ENCODE measurements at regions not wholly inside any gene's neighbourhood (a gene's known extent, or its start where the extent isn't known, plus 50 kb on each side); places are given as distances from the start of the nearest gene placed in this dataset.
"Not testable (repeated sequence)": the region's sequence is repeated elsewhere in the genome, so short reads cannot be mapped to it uniquely, and the experiment has no call there.

DNA sequence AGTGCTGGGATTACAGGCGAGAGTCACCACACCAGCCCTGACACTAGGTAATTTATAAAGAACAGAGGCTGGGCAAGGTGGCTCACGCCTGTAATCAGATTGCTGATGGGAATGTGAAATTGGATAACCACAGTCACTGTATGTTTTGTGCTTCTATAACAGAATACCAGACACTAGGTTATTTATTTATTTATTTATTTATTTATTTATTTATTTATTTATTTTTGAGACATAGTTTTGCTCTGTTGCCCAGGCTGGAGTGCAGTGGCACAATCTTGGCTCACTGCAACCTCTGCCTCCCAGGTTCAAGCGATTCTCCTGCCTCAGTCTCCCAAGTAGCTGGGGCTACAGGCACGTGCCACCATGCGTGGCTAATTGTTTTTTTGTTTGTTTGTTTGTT, 130.0 kb upstream of the FOXN3 start:
- H3K27ac Mint-ChIP-seq; DNase-seq; H3K27me3 Mint-ChIP-seq (ENCODE audit: low read depth in 3 of 3); H3K36me3 Mint-ChIP-seq; H3K9me3 Mint-ChIP-seq; H3K4me3 Mint-ChIP-seq: not testable (repeated sequence)
- H3K4me1 Mint-ChIP-seq, result peaks cover 57 to 62% of the 10 kb centered on the region in 2 donors

DNA sequence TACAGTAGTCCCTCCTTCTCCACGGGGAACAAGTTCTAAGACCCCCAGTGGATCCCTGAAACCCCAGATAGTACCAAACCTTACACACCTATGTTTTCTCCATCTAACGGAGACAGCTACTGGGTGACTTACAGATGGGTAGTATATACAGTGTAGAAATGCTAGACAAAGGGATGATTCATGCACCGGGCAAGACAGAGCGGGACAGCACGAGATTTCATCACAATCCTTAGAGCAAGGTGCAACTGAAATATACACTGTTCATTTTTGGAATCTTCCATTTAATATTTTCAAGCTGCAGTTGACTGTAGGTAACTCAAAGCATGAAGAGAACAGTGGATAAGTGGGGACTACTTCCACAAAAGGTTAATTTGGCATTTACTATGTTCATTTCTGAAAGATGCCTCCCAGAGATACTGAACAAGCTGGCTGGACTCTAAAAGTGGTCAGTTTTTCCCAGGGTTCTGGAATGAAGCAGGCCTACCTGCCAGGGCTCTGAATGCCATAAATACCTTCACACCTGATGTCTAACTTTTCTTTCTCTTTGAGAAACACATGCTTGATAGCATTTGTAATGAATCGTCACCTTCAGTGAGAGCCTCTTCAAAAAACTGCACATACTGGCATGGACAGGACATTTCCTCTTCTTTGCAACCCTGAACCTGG, 127.7 kb upstream of the FOXN3 start:
- peaks cover 0 to 4% (median 0%) of the 10 kb centered on the region in 3 donors for H3K36me3 Mint-ChIP-seq

DNA sequence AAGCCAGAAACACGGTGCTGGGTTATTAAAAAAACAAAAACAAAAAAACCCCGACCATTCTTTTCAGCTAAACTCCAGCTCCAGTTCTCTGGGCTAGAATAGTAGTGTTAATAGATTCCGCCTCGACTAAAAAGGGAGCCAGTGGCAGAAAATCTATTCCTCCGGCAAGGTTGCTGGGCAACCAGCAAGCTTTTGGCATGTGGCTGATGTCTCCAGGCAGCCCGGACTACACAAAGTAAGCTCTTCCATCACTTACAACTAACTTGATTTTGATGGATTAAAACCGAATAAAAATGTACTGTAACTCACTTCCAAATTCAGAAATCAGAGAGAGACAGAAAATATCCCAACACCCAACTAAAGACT, 126.4 kb upstream of the FOXN3 start:
- H3K27me3 Mint-ChIP-seq (ENCODE audit: low read depth in 3 of 3), result peaks cover 2% of the 10 kb centered on the region in 3 donors
- peaks cover 0 to 9% (median 0%) of the 10 kb centered on the region in 3 donors for H3K36me3 Mint-ChIP-seq
- H3K4me3 Mint-ChIP-seq, result no peak overlapping the region
- no peak for DNase-seq
- H3K27ac Mint-ChIP-seq, result peak overlapping the region; percentile 26 to 81 (median 60)
- no peaks in the 10 kb centered on the region for H3K9me3 Mint-ChIP-seq
- peaks cover 52 to 64% of the 10 kb centered on the region in 2 donors for H3K4me1 Mint-ChIP-seq

More for the DNA sequence above, 127.7 kb upstream of the FOXN3 start:
- Mint-ChIP-seq H3K27me3 (ENCODE audit: low read depth in 3 of 3) (peaks cover 2 to 3% (median 2%) of the 10 kb centered on the region in 3 donors), H3K4me1 (peaks cover 53 to 62% of the 10 kb centered on the region in 2 donors), H3K9me3 (no peaks in the 10 kb centered on the region), H3K4me3 (no peak overlapping the region), H3K27ac (peak overlapping the region in 4 of 6 donors; percentile 43 to 71 (median 52))
- no peak for DNase-seq

- no peaks in the 10 kb centered on the region for H3K9me3 Mint-ChIP-seq
- DNase-seq, result no peak
- peak overlapping the region in 1 of 5 donors; percentile 11 for H3K4me3 Mint-ChIP-seq
- peaks cover 55 to 67% of the 10 kb centered on the region in 2 donors for H3K4me1 Mint-ChIP-seq
- peaks cover 0 to 9% (median 0%) of the 10 kb centered on the region in 3 donors for H3K36me3 Mint-ChIP-seq
- peak overlapping the region; percentile 2 to 83 (median 66) for H3K27ac Mint-ChIP-seq
- H3K27me3 Mint-ChIP-seq (ENCODE audit: low read depth in 3 of 3), result peaks cover 0 to 2% (median 2%) of the 10 kb centered on the region in 3 donors
These were observed 125.9 kb upstream of the FOXN3 start for GRCh38 chr14:89542786-89543424.

DNA sequence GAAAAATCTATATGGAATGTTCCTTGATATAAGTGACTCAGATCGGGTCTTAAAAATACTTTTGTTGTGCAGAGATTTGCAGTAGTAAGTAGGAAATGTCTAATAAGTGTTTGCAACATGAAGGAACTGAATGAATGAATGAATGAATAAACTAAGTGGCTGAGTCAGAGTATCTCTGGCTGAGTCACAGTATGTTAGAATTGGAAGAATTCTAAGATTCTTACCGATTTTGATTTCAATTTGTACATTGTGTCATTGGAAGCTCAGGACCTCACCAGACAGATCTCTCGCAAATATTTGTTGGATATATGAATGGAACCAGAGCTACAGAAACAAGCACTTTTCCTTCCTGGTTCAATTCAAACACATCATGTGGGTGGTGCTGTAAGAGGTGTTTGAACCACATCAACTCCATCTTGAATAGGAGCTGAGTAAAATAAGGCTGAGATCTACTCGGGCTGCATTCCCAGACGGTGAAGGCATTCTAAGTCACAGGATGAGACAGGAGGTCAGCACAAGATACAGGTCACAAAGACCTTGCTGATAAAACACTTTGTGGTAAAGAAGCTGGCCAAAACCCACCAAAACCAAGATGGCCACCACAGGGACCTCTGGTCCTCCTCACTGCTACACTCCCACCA, 123.9 kb upstream of the FOXN3 start:
- Mint-ChIP-seq H3K36me3 (peaks cover 0 to 13% (median 10%) of the 10 kb centered on the region in 3 donors), H3K4me3 (peak overlapping the region in 1 of 5 donors; percentile 15), H3K4me1 (peaks cover 66 to 80% of the 10 kb centered on the region in 2 donors), H3K27ac (peak overlapping the region in 4 of 6 donors; percentile 20 to 59 (median 42)), H3K27me3 (ENCODE audit: low read depth in 3 of 3) (peaks cover 0 to 2% (median 2%) of the 10 kb centered on the region in 3 donors), H3K9me3 (no peaks in the 10 kb centered on the region)
- no peak for DNase-seq

DNA sequence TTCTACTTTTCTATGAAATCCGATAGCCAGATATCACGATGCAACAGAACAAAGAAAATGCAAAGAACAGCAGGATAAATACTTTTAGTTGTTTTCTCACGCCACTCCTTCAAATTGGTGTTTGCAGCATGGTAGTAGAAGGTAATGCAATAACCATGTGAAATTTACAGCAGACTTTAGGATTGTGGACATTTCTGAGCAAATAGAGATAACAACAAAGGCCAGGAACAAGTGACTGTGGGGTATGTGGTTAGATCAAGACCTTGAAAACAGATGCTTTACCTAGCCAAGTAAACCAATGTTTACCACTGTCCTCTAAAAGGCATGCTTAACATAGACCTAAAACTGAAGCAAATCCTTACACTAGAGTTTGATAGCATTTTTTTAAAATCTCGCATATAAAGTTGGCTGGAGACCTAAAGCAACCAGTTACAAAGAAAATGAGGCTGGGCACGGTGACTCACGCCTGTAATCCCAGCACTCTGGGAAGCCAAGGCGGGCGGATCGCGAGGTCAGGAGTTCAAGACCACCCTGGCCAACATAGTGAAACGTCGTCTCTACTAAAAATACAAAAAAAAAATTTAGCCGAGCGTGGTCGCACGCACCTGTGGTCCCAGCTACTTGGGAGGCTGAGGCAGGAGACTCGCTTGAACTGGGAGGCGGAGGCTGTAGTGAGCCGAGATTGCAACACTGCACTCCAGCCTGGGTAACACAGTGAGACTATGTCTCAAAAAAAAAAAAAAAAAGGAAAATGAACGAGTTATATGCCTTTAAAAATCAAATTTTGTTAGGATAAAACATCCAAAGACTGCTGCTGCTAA, 123.2 kb upstream of the FOXN3 start:
- DNase-seq, result no peak
- peaks cover 0 to 2% (median 1%) of the 10 kb centered on the region in 3 donors for H3K27me3 Mint-ChIP-seq (ENCODE audit: low read depth in 3 of 3)
- H3K9me3 Mint-ChIP-seq, result no peaks in the 10 kb centered on the region
- peak overlapping the region in 5 of 6 donors; percentile 17 to 67 (median 46) for H3K27ac Mint-ChIP-seq
- H3K4me1 Mint-ChIP-seq, result peaks cover 65 to 82% of the 10 kb centered on the region in 2 donors
- peaks cover 0 to 13% (median 10%) of the 10 kb centered on the region in 3 donors for H3K36me3 Mint-ChIP-seq
- H3K4me3 Mint-ChIP-seq, result peak overlapping the region in 1 of 5 donors; percentile 9

GRCh38 chr14:89537911-89538310, 120.9 kb upstream of the FOXN3 start:
- no peak for DNase-seq
- Mint-ChIP-seq H3K27me3 (ENCODE audit: low read depth in 3 of 3) (peaks cover 0 to 2% (median 0%) of the 10 kb centered on the region in 3 donors), H3K4me1 (peaks cover 55 to 84% of the 10 kb centered on the region in 2 donors), H3K36me3 (peaks cover 6 to 16% (median 13%) of the 10 kb centered on the region in 3 donors), H3K9me3 (no peaks in the 10 kb centered on the region), H3K27ac (no peak overlapping the region), H3K4me3 (no peak overlapping the region)

- no peak overlapping the region for H3K27ac Mint-ChIP-seq
- DNase-seq, result no peak
- peaks cover 46 to 74% of the 10 kb centered on the region in 2 donors for H3K4me1 Mint-ChIP-seq
- peaks cover 6 to 16% (median 13%) of the 10 kb centered on the region in 3 donors for H3K36me3 Mint-ChIP-seq
- H3K27me3 Mint-ChIP-seq (ENCODE audit: low read depth in 3 of 3), result no peaks in the 10 kb centered on the region
- H3K9me3 Mint-ChIP-seq, result no peaks in the 10 kb centered on the region
- no peak overlapping the region for H3K4me3 Mint-ChIP-seq
These were observed 118.1 kb upstream of the FOXN3 start for GRCh38 chr14:89534902-89535685.

DNA sequence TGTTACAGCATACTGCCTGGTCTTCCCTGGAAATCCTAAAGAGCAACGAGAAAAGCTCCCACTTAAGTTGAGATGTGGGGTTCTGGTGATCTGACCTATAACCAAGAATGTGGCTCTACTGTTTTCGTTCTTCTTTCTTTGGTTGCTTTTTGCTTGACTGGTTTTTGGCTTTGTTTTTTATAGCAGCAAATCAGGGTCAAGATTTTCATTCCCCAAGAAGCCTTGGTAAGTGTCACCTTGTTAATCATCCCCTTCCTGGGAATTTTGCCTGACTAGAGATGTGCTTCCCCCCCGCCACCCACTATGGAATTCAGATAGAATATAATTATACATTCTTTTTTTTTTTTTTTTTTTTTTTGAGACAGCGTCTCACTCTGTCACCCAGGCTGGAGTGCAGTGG, 116.7 kb upstream of the FOXN3 start:
- peaks cover 37 to 63% of the 10 kb centered on the region in 2 donors for H3K4me1 Mint-ChIP-seq
- no peak for DNase-seq
- H3K36me3 Mint-ChIP-seq, result peaks cover 6 to 16% (median 7%) of the 10 kb centered on the region in 3 donors
- no peaks in the 10 kb centered on the region for H3K27me3 Mint-ChIP-seq (ENCODE audit: low read depth in 3 of 3)
- no peaks in the 10 kb centered on the region for H3K9me3 Mint-ChIP-seq
- H3K27ac Mint-ChIP-seq, result peak overlapping the region in 2 of 6 donors; percentile 25 to 56
- no peak overlapping the region for H3K4me3 Mint-ChIP-seq

DNA sequence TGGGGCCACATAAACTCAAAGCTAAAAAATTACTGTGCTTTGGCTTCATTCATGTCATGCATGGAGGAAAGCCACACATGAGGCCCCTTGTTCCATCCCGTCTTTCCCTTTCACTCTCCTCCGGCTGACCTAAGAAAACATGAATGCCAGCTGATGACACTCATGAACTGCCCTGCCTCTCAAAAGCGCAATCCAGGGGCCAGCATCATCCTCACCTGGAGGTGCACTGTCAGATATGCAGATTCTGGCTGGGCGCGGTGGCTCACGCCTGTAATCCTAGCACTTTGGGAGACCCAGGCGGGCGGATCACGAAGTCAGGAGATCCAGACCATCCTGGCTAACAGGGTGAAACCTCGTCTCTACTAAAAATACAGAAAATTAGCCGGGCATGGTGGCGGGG, 116.1 kb upstream of the FOXN3 start:
- H3K27ac Mint-ChIP-seq, result peak overlapping the region in 2 of 6 donors; percentile 3 to 18
- no peak for DNase-seq
- H3K27me3 Mint-ChIP-seq (ENCODE audit: low read depth in 3 of 3), result no peaks in the 10 kb centered on the region
- no peak overlapping the region for H3K4me3 Mint-ChIP-seq
- peaks cover 36 to 62% of the 10 kb centered on the region in 2 donors for H3K4me1 Mint-ChIP-seq
- peaks cover 6 to 16% (median 8%) of the 10 kb centered on the region in 3 donors for H3K36me3 Mint-ChIP-seq
- no peaks in the 10 kb centered on the region for H3K9me3 Mint-ChIP-seq

DNA sequence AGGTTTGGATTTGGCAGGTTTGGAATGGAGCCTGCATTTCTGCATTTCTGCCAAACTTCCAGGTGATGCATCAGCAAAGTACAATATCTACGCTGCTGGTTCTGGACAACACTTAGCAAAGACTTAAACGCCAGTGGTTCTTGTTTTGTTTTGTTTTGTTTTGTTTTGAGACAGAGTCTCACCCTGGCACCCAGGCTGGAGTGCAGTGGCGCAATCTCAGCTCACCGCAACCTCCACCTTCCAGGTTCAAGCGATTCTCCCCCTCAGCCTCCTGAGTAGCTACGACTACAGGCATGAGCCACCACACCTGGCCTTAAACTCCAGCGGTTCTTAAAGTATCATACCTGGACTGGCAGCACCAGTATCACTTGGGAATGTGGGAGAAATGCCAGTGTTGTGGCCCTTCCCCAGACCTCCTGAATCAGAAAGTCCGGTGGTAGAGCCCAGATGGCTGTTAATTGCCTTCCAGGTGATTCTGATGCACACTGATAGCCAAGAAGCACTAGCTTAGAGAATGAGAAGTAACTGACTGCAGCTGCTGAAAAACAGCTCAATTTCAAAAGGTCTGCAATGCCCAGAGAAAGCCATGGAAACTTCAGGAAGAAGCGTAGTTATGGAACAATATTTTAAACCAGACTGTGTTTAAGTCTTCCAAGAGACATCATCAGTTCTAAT, 114.8 kb upstream of the FOXN3 start:
- Mint-ChIP-seq H3K27ac (peak overlapping the region in 3 of 6 donors; percentile 9 to 68 (median 18)), H3K4me3 (no peak overlapping the region), H3K4me1 (peaks cover 28 to 54% of the 10 kb centered on the region in 2 donors)

DNA sequence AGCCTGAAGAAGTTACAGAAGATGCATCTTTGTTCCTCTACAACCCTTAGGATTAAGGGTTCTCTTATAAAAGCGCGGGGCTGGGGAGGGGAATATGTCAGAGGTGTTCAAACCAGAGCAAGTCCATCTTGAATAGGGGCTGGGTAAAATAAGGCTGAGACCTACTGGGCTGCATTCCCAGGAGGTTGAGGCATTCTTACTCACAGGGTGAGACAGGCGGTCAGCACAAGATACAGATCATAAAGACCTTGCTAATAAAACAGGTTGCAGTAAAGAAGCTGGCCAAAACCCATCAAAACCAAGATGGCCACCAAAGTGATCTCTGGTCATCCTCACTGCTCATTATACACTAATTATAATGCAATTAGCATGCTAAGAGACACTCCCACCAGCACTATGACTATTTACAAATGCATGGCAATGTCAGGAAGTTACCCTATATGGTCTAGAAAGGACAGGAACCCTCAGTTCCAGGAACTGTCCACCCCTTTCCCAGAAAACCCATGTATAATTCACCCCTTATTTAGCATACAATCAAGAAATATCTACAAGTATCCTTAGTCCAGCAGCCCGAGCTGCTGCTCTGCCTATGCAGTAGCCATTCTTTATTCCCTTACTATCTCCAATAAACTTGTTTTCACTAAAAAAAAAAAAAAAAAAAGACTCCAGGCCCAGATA, 108.1 kb upstream of the FOXN3 start:
- DNase-seq, result no peak
- no peak overlapping the region for H3K4me3 Mint-ChIP-seq

More for the DNA sequence above, 114.8 kb upstream of the FOXN3 start:
- no peaks in the 10 kb centered on the region for H3K9me3 Mint-ChIP-seq
- H3K36me3 Mint-ChIP-seq, result peaks cover 4 to 10% (median 6%) of the 10 kb centered on the region in 3 donors
- DNase-seq, result no peak
- no peaks in the 10 kb centered on the region for H3K27me3 Mint-ChIP-seq (ENCODE audit: low read depth in 3 of 3)

More for the DNA sequence above, 108.1 kb upstream of the FOXN3 start:
- peaks cover 33 to 58% of the 10 kb centered on the region in 2 donors for H3K4me1 Mint-ChIP-seq
- H3K9me3 Mint-ChIP-seq, result peaks cover 3 to 10% (median 4%) of the 10 kb centered on the region in 6 donors
- H3K27ac Mint-ChIP-seq, result peak overlapping the region in 3 of 6 donors; percentile 9 to 46 (median 13)
- no peaks in the 10 kb centered on the region for H3K27me3 Mint-ChIP-seq (ENCODE audit: low read depth in 3 of 3)
- peaks cover 9 to 20% (median 17%) of the 10 kb centered on the region in 3 donors for H3K36me3 Mint-ChIP-seq
